22Rv1 (cell line): ENCODE measurements at regions not wholly inside any gene's neighbourhood (a gene's known extent, or its start where the extent isn't known, plus 50 kb on each side); places are given as distances from the start of the nearest gene placed in this dataset.

Source experiments
- ZFX ChIP-seq: fragments of 450-650 bp; IDR thresholded peaks from 2 replicates; pipeline ENCODE4 v1.6.1; 2017; ENCODE audit warnings: antibody characterized with exemption, borderline replicate concordance
- TF ChIP-seq, protein P1 (sequence below): fragments of 450-650 bp; IDR thresholded peaks from 2 replicates; pipeline ENCODE4 v1.5.1; 2017; ENCODE audit warnings: mild to moderate bottlenecking

GRCh38 chr11:42490506-42490905, 821.3 kb upstream of the API5 start:
- TF ChIP-seq, protein P1, sequence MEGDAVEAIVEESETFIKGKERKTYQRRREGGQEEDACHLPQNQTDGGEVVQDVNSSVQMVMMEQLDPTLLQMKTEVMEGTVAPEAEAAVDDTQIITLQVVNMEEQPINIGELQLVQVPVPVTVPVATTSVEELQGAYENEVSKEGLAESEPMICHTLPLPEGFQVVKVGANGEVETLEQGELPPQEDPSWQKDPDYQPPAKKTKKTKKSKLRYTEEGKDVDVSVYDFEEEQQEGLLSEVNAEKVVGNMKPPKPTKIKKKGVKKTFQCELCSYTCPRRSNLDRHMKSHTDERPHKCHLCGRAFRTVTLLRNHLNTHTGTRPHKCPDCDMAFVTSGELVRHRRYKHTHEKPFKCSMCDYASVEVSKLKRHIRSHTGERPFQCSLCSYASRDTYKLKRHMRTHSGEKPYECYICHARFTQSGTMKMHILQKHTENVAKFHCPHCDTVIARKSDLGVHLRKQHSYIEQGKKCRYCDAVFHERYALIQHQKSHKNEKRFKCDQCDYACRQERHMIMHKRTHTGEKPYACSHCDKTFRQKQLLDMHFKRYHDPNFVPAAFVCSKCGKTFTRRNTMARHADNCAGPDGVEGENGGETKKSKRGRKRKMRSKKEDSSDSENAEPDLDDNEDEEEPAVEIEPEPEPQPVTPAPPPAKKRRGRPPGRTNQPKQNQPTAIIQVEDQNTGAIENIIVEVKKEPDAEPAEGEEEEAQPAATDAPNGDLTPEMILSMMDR, result no peak
- no peak for TF ChIP-seq ZFX
